ENCODE measurements at regions not wholly inside any gene's neighbourhood (a gene's known extent, or its start where the extent isn't known, plus 50 kb on each side); places are given as distances from the start of the nearest gene placed in this dataset.

DNA sequence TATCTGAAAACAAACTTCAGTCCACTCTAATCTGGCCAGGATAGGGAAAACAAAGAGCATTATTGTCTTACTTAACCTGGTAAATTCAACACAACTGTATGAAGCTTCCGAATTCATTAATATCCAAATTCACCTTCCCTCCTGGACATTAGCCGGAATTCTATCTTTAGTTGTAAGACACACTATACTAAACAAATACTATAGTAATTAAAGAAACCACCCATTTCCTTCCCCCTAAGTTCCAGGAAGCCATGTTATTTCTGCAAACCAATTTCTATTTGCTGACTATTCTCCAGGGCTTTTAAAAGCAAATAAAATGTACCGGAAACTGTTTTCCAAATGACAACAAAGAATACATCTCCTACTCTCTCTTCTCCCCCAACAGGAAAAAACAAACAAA, 122.7 kb upstream of the MDM1 start:
- CTCF ChIA-PET = no interaction called here
- ATAC-seq = no peak
- no peak overlapping the region for H3K27ac Mint-ChIP-seq

DNA sequence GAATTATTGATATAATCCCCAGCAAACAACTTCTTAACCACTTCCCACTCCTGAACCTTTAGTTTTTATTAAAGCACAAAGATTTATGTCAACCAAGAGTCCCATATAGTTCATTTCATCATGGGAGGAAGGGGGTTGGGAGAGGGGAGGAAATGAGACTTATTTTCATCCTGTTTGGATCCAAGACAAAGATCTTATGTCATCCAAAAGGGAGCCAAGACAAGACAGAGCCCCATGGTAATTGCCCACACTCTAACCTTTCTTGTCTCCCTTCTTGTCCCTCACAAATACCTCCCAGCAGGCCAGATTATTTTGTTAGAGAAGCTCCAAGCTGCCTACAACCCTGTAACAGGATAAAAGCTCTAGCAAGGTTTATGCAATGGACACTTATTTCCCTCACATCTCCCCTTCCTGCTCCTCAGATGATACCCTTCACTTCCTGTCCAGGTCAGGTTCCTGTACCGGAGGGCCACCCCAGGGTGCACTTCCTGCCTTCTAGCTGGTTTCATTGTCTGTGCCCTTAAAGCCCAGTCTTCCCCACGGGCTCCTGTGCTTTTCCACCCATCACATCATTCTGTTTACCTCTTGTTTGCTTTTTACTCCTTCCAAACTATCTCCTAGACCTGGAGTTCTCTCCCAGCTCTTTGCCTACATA, 123.7 kb upstream of the MDM1 start:
- Mint-ChIP-seq H3K36me3 (no peaks in the 10 kb centered on the region), H3K4me3 (no peak overlapping the region), H3K27me3 (ENCODE audit: low read depth) (no peaks in the 10 kb centered on the region), H3K27ac (no peak overlapping the region), H3K4me1 (peaks cover 56% of the 10 kb centered on the region), H3K9me3 (peaks cover 5% of the 10 kb centered on the region)
- DNase-seq (ENCODE audit: low spot score) = no peak
- ChIA-PET CTCF (no interaction called here), POLR2A (no interaction called here)
- ATAC-seq = peak; percentile 32
- no peak for TF ChIP-seq FOXJ3 (CRISPR knock-in tag; IDR thresholded peaks at IDR 0.05; ENCODE audit: borderline replicate concordance)
- no peak for TF ChIP-seq FOXK1 (CRISPR knock-in tag; IDR thresholded peaks at IDR 0.05)
- peak; percentile 61; the same call in 1 of the 2 replicates for TF ChIP-seq ZNF423 (CRISPR knock-in tag; IDR thresholded peaks at IDR 0.05)
- TF ChIP-seq FOXP1 (CRISPR knock-in tag; IDR thresholded peaks at IDR 0.05; ENCODE audit: borderline replicate concordance) = no peak
- no peak for TF ChIP-seq ZNF671 (CRISPR knock-in tag; IDR thresholded peaks at IDR 0.05)

More for the DNA sequence above, 122.7 kb upstream of the MDM1 start:
- DNase-seq (ENCODE audit: low spot score) = no peak
- POLR2A ChIA-PET = no interaction called here
- Mint-ChIP-seq H3K4me1 (peaks cover 57% of the 10 kb centered on the region), H3K36me3 (peaks cover 2% of the 10 kb centered on the region; the same call in 1 of the 2 replicates), H3K9me3 (peaks cover 6% of the 10 kb centered on the region), H3K27me3 (ENCODE audit: low read depth) (no peaks in the 10 kb centered on the region; the same call in 1 of the 2 replicates), H3K4me3 (no peak overlapping the region)
- no peak for TF ChIP-seq MXD4 (CRISPR knock-in tag; IDR thresholded peaks at IDR 0.05; ENCODE audit: borderline replicate concordance)
- TF ChIP-seq, protein P1, sequence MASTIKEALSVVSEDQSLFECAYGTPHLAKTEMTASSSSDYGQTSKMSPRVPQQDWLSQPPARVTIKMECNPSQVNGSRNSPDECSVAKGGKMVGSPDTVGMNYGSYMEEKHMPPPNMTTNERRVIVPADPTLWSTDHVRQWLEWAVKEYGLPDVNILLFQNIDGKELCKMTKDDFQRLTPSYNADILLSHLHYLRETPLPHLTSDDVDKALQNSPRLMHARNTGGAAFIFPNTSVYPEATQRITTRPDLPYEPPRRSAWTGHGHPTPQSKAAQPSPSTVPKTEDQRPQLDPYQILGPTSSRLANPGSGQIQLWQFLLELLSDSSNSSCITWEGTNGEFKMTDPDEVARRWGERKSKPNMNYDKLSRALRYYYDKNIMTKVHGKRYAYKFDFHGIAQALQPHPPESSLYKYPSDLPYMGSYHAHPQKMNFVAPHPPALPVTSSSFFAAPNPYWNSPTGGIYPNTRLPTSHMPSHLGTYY (CRISPR knock-in tag; IDR thresholded peaks at IDR 0.05) = no peak
- TF ChIP-seq, protein P2, sequence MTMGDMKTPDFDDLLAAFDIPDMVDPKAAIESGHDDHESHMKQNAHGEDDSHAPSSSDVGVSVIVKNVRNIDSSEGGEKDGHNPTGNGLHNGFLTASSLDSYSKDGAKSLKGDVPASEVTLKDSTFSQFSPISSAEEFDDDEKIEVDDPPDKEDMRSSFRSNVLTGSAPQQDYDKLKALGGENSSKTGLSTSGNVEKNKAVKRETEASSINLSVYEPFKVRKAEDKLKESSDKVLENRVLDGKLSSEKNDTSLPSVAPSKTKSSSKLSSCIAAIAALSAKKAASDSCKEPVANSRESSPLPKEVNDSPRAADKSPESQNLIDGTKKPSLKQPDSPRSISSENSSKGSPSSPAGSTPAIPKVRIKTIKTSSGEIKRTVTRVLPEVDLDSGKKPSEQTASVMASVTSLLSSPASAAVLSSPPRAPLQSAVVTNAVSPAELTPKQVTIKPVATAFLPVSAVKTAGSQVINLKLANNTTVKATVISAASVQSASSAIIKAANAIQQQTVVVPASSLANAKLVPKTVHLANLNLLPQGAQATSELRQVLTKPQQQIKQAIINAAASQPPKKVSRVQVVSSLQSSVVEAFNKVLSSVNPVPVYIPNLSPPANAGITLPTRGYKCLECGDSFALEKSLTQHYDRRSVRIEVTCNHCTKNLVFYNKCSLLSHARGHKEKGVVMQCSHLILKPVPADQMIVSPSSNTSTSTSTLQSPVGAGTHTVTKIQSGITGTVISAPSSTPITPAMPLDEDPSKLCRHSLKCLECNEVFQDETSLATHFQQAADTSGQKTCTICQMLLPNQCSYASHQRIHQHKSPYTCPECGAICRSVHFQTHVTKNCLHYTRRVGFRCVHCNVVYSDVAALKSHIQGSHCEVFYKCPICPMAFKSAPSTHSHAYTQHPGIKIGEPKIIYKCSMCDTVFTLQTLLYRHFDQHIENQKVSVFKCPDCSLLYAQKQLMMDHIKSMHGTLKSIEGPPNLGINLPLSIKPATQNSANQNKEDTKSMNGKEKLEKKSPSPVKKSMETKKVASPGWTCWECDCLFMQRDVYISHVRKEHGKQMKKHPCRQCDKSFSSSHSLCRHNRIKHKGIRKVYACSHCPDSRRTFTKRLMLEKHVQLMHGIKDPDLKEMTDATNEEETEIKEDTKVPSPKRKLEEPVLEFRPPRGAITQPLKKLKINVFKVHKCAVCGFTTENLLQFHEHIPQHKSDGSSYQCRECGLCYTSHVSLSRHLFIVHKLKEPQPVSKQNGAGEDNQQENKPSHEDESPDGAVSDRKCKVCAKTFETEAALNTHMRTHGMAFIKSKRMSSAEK (CRISPR knock-in tag; IDR thresholded peaks at IDR 0.05; ENCODE audit: borderline replicate concordance) = no peak
- no peak for TF ChIP-seq OVOL2 (CRISPR knock-in tag; IDR thresholded peaks at IDR 0.05; ENCODE audit: borderline replicate concordance)
- TF ChIP-seq, protein P3, sequence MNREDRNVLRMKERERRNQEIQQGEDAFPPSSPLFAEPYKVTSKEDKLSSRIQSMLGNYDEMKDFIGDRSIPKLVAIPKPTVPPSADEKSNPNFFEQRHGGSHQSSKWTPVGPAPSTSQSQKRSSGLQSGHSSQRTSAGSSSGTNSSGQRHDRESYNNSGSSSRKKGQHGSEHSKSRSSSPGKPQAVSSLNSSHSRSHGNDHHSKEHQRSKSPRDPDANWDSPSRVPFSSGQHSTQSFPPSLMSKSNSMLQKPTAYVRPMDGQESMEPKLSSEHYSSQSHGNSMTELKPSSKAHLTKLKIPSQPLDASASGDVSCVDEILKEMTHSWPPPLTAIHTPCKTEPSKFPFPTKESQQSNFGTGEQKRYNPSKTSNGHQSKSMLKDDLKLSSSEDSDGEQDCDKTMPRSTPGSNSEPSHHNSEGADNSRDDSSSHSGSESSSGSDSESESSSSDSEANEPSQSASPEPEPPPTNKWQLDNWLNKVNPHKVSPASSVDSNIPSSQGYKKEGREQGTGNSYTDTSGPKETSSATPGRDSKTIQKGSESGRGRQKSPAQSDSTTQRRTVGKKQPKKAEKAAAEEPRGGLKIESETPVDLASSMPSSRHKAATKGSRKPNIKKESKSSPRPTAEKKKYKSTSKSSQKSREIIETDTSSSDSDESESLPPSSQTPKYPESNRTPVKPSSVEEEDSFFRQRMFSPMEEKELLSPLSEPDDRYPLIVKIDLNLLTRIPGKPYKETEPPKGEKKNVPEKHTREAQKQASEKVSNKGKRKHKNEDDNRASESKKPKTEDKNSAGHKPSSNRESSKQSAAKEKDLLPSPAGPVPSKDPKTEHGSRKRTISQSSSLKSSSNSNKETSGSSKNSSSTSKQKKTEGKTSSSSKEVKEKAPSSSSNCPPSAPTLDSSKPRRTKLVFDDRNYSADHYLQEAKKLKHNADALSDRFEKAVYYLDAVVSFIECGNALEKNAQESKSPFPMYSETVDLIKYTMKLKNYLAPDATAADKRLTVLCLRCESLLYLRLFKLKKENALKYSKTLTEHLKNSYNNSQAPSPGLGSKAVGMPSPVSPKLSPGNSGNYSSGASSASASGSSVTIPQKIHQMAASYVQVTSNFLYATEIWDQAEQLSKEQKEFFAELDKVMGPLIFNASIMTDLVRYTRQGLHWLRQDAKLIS (CRISPR knock-in tag; IDR thresholded peaks at IDR 0.05; ENCODE audit: borderline replicate concordance) = no peak

DNA sequence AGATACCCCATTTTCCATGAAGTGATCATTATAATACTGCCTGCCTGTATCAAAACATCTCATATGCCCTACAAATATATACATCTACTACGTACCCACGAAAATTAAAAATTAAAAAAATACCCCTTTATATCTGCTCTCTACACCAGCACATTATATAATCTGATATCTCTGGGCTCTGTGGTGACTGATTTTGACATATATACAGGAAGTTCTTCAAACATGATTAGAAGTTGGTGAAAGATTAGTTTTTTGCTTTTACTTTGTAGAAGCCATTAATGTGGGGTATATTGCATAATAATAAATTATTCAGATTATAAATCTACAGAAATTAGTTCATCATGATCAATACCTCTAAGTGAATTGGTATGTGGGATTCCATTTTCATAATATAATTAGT, 126.7 kb upstream of the MDM1 start:
- ChIA-PET CTCF (no interaction called here), POLR2A (no interaction called here)
- Mint-ChIP-seq H3K27ac (no peak overlapping the region), H3K27me3 (ENCODE audit: low read depth) (no peaks in the 10 kb centered on the region), H3K9me3 (peaks cover 5% of the 10 kb centered on the region), H3K4me1 (peaks cover 29% of the 10 kb centered on the region), H3K4me3 (no peak overlapping the region), H3K36me3 (no peaks in the 10 kb centered on the region)
- no peak for DNase-seq (ENCODE audit: low spot score)
- ATAC-seq = no peak
- no peak for TF ChIP-seq ESRRA (CRISPR knock-in tag; IDR thresholded peaks at IDR 0.05; ENCODE audit: borderline replicate concordance)
- TF ChIP-seq, protein P4, sequence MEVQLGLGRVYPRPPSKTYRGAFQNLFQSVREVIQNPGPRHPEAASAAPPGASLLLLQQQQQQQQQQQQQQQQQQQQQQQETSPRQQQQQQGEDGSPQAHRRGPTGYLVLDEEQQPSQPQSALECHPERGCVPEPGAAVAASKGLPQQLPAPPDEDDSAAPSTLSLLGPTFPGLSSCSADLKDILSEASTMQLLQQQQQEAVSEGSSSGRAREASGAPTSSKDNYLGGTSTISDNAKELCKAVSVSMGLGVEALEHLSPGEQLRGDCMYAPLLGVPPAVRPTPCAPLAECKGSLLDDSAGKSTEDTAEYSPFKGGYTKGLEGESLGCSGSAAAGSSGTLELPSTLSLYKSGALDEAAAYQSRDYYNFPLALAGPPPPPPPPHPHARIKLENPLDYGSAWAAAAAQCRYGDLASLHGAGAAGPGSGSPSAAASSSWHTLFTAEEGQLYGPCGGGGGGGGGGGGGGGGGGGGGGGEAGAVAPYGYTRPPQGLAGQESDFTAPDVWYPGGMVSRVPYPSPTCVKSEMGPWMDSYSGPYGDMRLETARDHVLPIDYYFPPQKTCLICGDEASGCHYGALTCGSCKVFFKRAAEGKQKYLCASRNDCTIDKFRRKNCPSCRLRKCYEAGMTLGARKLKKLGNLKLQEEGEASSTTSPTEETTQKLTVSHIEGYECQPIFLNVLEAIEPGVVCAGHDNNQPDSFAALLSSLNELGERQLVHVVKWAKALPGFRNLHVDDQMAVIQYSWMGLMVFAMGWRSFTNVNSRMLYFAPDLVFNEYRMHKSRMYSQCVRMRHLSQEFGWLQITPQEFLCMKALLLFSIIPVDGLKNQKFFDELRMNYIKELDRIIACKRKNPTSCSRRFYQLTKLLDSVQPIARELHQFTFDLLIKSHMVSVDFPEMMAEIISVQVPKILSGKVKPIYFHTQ (CRISPR knock-in tag; IDR thresholded peaks at IDR 0.05) = no peak
- TF ChIP-seq, protein P2 (CRISPR knock-in tag; IDR thresholded peaks at IDR 0.05; ENCODE audit: borderline replicate concordance) = no peak
- TF ChIP-seq, protein P5, sequence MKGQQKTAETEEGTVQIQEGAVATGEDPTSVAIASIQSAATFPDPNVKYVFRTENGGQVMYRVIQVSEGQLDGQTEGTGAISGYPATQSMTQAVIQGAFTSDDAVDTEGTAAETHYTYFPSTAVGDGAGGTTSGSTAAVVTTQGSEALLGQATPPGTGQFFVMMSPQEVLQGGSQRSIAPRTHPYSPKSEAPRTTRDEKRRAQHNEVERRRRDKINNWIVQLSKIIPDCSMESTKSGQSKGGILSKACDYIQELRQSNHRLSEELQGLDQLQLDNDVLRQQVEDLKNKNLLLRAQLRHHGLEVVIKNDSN (CRISPR knock-in tag; IDR thresholded peaks at IDR 0.05) = no peak
